SK-N-MC (cell line): ENCODE measurements at regions not wholly inside any gene's neighbourhood (a gene's known extent, or its start where the extent isn't known, plus 50 kb on each side); places are given as distances from the start of the nearest gene placed in this dataset.

Experiments
- EZH2 ChIP-seq: fragments of 200-600 bp; sonication (generic); IDR thresholded peaks from one replicate; pipeline ENCODE4 v1.6.1; 2017; ENCODE audit warnings: antibody characterized with exemption
- POLR2AphosphoS5 ChIP-seq: IDR thresholded peaks from 2 replicates; pipeline ENCODE4 v1.6.1; 2012; ENCODE audit warnings: mild to moderate bottlenecking, low read depth, low read length, borderline replicate concordance

- no peak for TF ChIP-seq EZH2
- TF ChIP-seq POLR2AphosphoS5: no peak
Measured at GRCh38 chr3:162641907-162642306, 1145.3 kb downstream of the OTOL1 start.
